IPS-20b (cell line): ENCODE measurements at regions not wholly inside any gene's neighbourhood (a gene's known extent, or its start where the extent isn't known, plus 50 kb on each side); places are given as distances from the start of the nearest gene placed in this dataset.

Experiments
- H3K27ac ChIP-seq: one replicate; pipeline ENCODE4 v1.5.1; 2013; ENCODE audit warnings: low read length
- H3K27me3 ChIP-seq: 2 replicates; pipeline ENCODE4 v1.6.1; 2013; ENCODE audit warnings: mild to moderate bottlenecking, low read length, inconsistent platforms; ENCODE audit not compliant: insufficient read depth
- H3K36me3 ChIP-seq: 2 replicates; pipeline ENCODE4 v1.6.1; 2013; ENCODE audit warnings: low read depth, mild to moderate bottlenecking, inconsistent platforms, low read length, moderate library complexity; ENCODE audit not compliant: insufficient read depth
- H3K4me1 ChIP-seq: 2 replicates; pipeline ENCODE4 v1.6.1; 2013; ENCODE audit warnings: mild to moderate bottlenecking, control low read depth, inconsistent platforms, low read length, moderate library complexity; ENCODE audit not compliant: insufficient read depth
- H3K4me3 ChIP-seq: 2 replicates; pipeline ENCODE4 v1.5.1; 2013; ENCODE audit warnings: mild to moderate bottlenecking, low read length, inconsistent platforms
- H3K9ac ChIP-seq: 2 replicates; pipeline ENCODE4 v1.6.1; 2013; ENCODE audit warnings: low read depth, mild to moderate bottlenecking, inconsistent platforms, low read length, moderate library complexity
- H3K9me3 ChIP-seq: 2 replicates; pipeline ENCODE4 v1.6.1; 2013; ENCODE audit warnings: mild to moderate bottlenecking, low read depth, low read length, inconsistent platforms; ENCODE audit not compliant: insufficient read depth

DNA sequence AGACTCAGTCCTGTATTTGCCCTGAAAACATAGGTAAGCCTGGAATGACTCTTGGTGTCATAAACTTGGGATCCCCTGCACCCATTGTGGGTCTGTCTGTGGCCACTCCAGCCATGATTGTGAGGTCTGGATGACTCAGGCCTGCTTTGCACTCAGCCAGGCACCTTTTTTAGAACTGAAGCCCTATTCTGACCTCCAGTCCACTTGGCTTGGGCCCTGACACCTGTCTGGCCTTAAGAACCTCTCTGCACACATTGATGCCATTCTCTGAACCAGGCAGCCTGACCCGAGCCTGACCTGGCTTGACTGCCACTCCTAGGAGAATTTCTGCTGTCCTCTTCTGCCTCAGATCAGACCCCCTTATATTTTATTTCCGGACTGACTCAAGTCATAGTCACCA is 383.7 kb downstream of the MAFB start:
- no peaks in the 10 kb centered on the region for H3K36me3 ChIP-seq
- no peaks in the 10 kb centered on the region for H3K9me3 ChIP-seq
- no peak overlapping the region for H3K9ac ChIP-seq
- peaks cover 5% of the 10 kb centered on the region; the same call in 1 of the 2 replicates for H3K4me1 ChIP-seq
- H3K27me3 ChIP-seq: no peaks in the 10 kb centered on the region
- no peak overlapping the region for H3K27ac ChIP-seq
- H3K4me3 ChIP-seq: no peak overlapping the region

DNA sequence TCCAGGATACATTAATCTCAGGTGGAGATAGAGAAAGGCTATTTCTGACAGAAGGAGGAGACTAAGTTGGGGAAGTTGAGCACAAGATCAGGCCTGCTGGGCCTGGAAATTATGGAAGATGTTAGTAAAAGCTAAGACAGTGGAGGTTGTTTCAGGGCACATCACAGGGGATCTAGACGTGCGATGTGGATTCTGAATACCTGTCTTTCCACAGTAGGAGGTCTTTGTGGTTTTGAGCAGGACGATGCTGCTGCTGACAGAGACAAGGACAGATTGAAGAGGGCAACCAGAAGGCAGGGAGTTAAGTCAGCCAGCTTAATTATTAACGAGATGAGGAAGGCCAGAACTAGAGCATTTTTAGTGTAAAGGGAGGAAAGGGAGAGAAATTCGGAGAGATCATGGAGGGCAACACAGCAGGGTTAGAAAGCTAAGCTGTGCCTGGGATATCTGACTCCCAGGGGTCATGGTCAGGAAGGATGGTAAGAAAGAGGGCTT is 384.9 kb downstream of the MAFB start:
- Histone ChIP-seq H3K4me3 (no peak overlapping the region), H3K9ac (no peak overlapping the region), H3K9me3 (no peaks in the 10 kb centered on the region)

GRCh38 chr20:40294747-40295146 is 394.3 kb downstream of the MAFB start:
- Histone ChIP-seq H3K36me3 (no peaks in the 10 kb centered on the region), H3K27ac (no peak overlapping the region), H3K27me3 (no peaks in the 10 kb centered on the region), H3K4me3 (no peak overlapping the region), H3K9ac (no peak overlapping the region), H3K9me3 (peaks cover 5% of the 10 kb centered on the region), H3K4me1 (no peaks in the 10 kb centered on the region)

More for the DNA sequence above, 384.9 kb downstream of the MAFB start:
- peaks cover 5% of the 10 kb centered on the region; the same call in 1 of the 2 replicates for H3K4me1 ChIP-seq
- no peak overlapping the region for H3K27ac ChIP-seq
- no peaks in the 10 kb centered on the region for H3K27me3 ChIP-seq
- H3K36me3 ChIP-seq: no peaks in the 10 kb centered on the region

GRCh38 chr20:40294175-40294574 is 394.9 kb downstream of the MAFB start:
- Histone ChIP-seq H3K36me3 (no peaks in the 10 kb centered on the region), H3K4me3 (no peak overlapping the region), H3K9ac (no peak overlapping the region), H3K27me3 (no peaks in the 10 kb centered on the region), H3K9me3 (peaks cover 5% of the 10 kb centered on the region), H3K4me1 (peaks cover under 1% of the 10 kb centered on the region; the same call in 1 of the 2 replicates), H3K27ac (no peak overlapping the region)

DNA sequence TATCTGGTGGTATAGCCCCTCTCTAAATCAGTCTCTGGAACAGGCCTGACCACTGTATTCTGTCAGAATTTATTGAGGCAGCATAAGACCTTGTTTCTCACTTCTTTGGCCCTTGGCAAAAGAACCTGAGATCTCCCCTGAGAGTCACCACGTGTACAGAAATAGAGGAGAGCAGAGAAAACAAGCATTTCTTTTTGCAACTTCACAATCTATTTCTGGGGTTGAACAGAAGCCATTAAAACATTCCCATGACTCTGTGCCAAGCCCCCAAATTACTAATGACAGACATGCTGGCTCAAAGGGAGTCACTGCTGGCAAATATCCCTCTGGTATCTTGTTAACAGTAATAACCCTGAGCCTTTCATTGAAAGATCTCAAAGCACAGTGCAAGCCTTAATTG is 395.3 kb downstream of the MAFB start:
- no peaks in the 10 kb centered on the region for H3K36me3 ChIP-seq
- peaks cover 5% of the 10 kb centered on the region for H3K9me3 ChIP-seq
- peaks cover 5% of the 10 kb centered on the region for H3K4me1 ChIP-seq
- no peak overlapping the region for H3K27ac ChIP-seq
- no peak overlapping the region for H3K4me3 ChIP-seq
- H3K9ac ChIP-seq: no peak overlapping the region
- H3K27me3 ChIP-seq: no peaks in the 10 kb centered on the region

GRCh38 chr20:40291493-40292135 is 397.4 kb downstream of the MAFB start:
- Histone ChIP-seq H3K4me3 (no peak overlapping the region), H3K4me1 (peaks cover 18% of the 10 kb centered on the region), H3K36me3 (no peaks in the 10 kb centered on the region), H3K9ac (no peak overlapping the region), H3K27me3 (no peaks in the 10 kb centered on the region), H3K27ac (no peak overlapping the region), H3K9me3 (no peaks in the 10 kb centered on the region)

DNA sequence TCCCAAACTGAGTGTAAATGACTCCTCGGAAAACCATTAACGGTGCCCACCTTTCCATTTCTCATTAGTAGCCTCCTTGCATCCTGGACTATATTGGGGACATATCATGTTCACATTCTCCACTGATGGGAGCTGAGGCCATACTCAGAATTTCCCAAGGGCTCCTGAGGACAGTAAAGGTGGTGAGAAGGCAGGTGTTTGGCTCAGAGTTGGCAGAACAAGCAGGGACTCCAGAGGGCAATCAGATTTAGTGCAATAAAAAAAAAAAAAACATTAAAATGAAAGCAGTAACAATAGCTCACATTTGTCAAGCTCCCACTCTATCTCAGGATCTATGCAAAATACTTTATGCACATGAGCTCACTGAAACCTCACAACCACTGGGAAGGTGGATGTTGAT is 401.4 kb downstream of the MAFB start:
- H3K4me3 ChIP-seq: no peak overlapping the region
- peaks cover 18% of the 10 kb centered on the region for H3K4me1 ChIP-seq
- H3K36me3 ChIP-seq: no peaks in the 10 kb centered on the region
- no peak overlapping the region for H3K9ac ChIP-seq
- no peaks in the 10 kb centered on the region for H3K27me3 ChIP-seq
- no peaks in the 10 kb centered on the region for H3K9me3 ChIP-seq
- no peak overlapping the region for H3K27ac ChIP-seq

- Histone ChIP-seq H3K36me3 (no peaks in the 10 kb centered on the region), H3K9me3 (no peaks in the 10 kb centered on the region), H3K4me1 (peaks cover 18% of the 10 kb centered on the region), H3K27me3 (no peaks in the 10 kb centered on the region), H3K9ac (no peak overlapping the region), H3K4me3 (no peak overlapping the region), H3K27ac (no peak overlapping the region)
These were observed 402.0 kb downstream of the MAFB start for GRCh38 chr20:40286975-40287531.

DNA sequence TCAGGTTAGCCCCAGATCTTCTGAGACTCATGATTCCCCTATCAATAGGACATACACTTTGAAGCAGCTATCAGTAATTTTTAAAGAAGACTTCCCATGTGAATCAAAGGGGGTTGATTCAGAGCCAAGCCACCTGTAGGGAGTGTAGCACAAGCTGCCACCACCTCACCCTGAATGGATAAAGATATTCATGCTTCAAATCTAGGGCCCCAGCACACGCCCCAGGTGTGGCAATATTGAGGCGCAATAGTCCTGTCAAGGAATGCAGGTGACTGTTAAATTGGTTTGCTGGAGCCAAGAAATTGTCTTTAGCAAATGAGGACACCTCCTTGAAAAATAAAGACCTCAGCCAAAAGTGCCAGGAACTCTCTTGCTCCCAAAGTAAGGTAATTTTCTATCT is 404.4 kb downstream of the MAFB start:
- H3K9me3 ChIP-seq: no peaks in the 10 kb centered on the region
- H3K36me3 ChIP-seq: no peaks in the 10 kb centered on the region
- H3K4me1 ChIP-seq: peaks cover 18% of the 10 kb centered on the region
- no peak overlapping the region for H3K4me3 ChIP-seq
- H3K27ac ChIP-seq: no peak overlapping the region
- no peaks in the 10 kb centered on the region for H3K27me3 ChIP-seq
- no peak overlapping the region for H3K9ac ChIP-seq

DNA sequence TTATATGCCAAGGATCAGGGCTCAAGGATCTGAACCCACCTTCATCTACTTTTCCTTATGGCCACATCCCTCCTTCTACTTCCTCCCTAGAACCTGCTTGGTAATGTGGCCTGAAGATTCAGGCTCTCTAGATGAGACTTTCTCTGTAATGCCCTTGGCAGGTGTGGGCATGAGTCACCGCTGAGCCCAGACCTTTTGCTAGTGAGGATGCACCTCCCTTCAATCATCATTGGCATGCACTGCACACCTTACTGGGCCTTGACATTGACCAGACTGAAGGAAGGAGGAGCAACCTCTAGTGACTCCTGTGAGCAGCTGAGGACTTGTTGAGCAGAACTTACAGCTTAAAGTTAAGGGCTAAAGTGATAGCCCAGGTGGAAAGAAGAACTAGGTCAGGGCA is 405.3 kb downstream of the MAFB start:
- H3K36me3 ChIP-seq: no peaks in the 10 kb centered on the region
- no peak overlapping the region for H3K9ac ChIP-seq
- no peak overlapping the region for H3K27ac ChIP-seq
- no peaks in the 10 kb centered on the region for H3K27me3 ChIP-seq
- H3K9me3 ChIP-seq: no peaks in the 10 kb centered on the region
- H3K4me1 ChIP-seq: peaks cover 17% of the 10 kb centered on the region
- H3K4me3 ChIP-seq: no peak overlapping the region

GRCh38 chr20:40282941-40283340 is 406.1 kb downstream of the MAFB start:
- H3K4me1 ChIP-seq: peaks cover 16% of the 10 kb centered on the region
- no peaks in the 10 kb centered on the region for H3K27me3 ChIP-seq
- H3K9me3 ChIP-seq: no peaks in the 10 kb centered on the region
- no peak overlapping the region for H3K9ac ChIP-seq
- H3K4me3 ChIP-seq: no peak overlapping the region
- H3K36me3 ChIP-seq: no peaks in the 10 kb centered on the region
- no peak overlapping the region for H3K27ac ChIP-seq

- H3K27me3 ChIP-seq: no peaks in the 10 kb centered on the region
- H3K36me3 ChIP-seq: no peaks in the 10 kb centered on the region
- no peak overlapping the region for H3K9ac ChIP-seq
- H3K4me3 ChIP-seq: no peak overlapping the region
- H3K9me3 ChIP-seq: no peaks in the 10 kb centered on the region
- no peak overlapping the region for H3K27ac ChIP-seq
- H3K4me1 ChIP-seq: peaks cover 15% of the 10 kb centered on the region
These were observed 406.5 kb downstream of the MAFB start for GRCh38 chr20:40282541-40282940.
